Mesothelial cell of epicardium (in vitro differentiated cells): ENCODE measurements at regions not wholly inside any gene's neighbourhood (a gene's known extent, or its start where the extent isn't known, plus 50 kb on each side); places are given as distances from the start of the nearest gene placed in this dataset.

Experiments used
- DNase-seq, 2 experiments: peaks; one replicate each; pipeline ENCODE4 v3.0.0; 2021; ENCODE audit warnings: low spot score in 2 of 2; ENCODE audit not compliant: unreplicated experiment in 2 of 2
- H3K27ac Mint-ChIP-seq: 2 replicates; pipeline ENCODE4 v1.8.0; 2021; ENCODE audit warnings: mixed read lengths
- H3K27me3 Mint-ChIP-seq: 2 replicates; pipeline ENCODE4 v1.8.0; 2021; ENCODE audit warnings: low read depth, mixed read lengths
- H3K36me3 Mint-ChIP-seq: 2 replicates; pipeline ENCODE4 v1.8.0; 2021; ENCODE audit warnings: mixed read lengths
- H3K4me1 Mint-ChIP-seq: 2 replicates; pipeline ENCODE4 v1.8.0; 2021; ENCODE audit warnings: mixed read lengths
- H3K4me3 Mint-ChIP-seq: 2 replicates; pipeline ENCODE4 v1.8.0; 2021; ENCODE audit warnings: mild to moderate bottlenecking, moderate library complexity, mixed read lengths
- H3K9me3 Mint-ChIP-seq: 2 replicates; pipeline ENCODE4 v1.8.0; 2021; ENCODE audit warnings: mixed read lengths
- TF ChIP-seq, protein P1 (sequence below): fragments of 200-600 bp; sonication (generic); IDR thresholded peaks from one replicate; pipeline ENCODE4 v1.5.0; 2021; ENCODE audit warnings: antibody characterized with exemption; ENCODE audit not compliant: unreplicated experiment

DNA sequence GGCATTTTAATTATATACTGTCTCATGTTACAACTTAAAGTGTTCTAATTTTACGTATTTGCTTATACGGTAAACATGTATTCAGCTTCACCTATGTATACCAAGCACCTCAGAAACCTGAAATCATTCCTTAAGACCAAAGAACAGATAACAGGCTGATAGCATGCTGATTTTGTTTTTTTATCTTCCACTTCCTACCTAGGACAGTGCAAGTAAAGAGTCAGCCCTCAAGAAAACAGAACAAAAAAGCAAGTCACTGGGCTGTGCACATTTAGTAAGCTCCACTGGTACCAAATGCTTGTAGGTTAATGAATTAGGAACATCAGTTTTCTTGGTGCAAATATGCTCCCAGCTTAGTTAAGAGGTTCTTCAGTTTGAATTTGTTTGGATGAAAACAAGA, 611.3 kb downstream of the VRK1 start:
- Mint-ChIP-seq H3K36me3 (no peaks in the 10 kb centered on the region), H3K4me3 (no peak overlapping the region), H3K27me3 (peaks cover 18% of the 10 kb centered on the region), H3K27ac (no peak overlapping the region), H3K4me1 (peaks cover 11% of the 10 kb centered on the region), H3K9me3 (no peaks in the 10 kb centered on the region)
- DNase-seq = no peak
- TF ChIP-seq, protein P1, sequence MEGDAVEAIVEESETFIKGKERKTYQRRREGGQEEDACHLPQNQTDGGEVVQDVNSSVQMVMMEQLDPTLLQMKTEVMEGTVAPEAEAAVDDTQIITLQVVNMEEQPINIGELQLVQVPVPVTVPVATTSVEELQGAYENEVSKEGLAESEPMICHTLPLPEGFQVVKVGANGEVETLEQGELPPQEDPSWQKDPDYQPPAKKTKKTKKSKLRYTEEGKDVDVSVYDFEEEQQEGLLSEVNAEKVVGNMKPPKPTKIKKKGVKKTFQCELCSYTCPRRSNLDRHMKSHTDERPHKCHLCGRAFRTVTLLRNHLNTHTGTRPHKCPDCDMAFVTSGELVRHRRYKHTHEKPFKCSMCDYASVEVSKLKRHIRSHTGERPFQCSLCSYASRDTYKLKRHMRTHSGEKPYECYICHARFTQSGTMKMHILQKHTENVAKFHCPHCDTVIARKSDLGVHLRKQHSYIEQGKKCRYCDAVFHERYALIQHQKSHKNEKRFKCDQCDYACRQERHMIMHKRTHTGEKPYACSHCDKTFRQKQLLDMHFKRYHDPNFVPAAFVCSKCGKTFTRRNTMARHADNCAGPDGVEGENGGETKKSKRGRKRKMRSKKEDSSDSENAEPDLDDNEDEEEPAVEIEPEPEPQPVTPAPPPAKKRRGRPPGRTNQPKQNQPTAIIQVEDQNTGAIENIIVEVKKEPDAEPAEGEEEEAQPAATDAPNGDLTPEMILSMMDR = no peak

DNA sequence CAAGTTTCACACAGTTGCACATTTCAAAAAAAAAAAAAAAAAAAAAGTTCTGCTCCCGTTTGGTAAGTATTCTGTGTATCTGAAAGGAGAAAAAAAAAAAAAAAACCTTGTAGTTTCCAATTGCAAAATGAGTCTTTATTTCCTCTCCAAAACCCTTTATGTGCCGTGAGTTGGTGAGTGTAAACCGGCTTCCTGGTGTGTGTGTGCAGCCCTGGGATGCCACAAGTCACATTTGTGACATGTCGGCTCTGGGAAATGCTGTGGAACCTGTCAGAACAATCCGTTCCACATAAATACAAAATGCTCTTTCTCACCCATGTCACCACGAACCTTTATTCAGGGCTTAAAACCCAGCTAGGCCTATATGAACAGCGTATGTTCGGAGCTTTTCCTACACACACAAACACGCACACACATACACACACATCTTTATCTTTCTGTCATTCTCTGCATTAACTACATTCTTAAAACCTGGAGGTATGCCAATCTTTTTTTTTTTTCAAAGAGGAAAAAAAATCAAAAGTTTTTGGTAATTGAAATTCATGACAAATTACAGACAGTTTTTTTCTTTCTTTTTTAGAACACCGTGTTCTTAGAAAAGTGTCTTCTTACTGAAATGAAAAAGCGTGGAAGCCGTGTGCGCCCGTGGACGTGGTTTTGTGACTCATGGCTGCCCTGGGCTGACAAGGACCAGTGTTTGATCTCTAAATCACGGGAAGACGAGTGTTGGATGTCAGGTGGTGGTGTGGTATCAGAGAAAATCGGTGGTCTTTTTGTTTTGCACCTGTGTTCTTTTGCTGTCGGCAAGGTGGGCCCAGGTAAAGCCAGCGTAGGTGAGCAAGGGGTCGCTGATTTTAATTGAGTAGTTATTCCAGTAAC, 612.0 kb downstream of the VRK1 start:
- H3K9me3 Mint-ChIP-seq = no peaks in the 10 kb centered on the region
- peaks cover 16% of the 10 kb centered on the region for H3K27me3 Mint-ChIP-seq
- no peaks in the 10 kb centered on the region for H3K36me3 Mint-ChIP-seq
- no peak overlapping the region for H3K4me3 Mint-ChIP-seq
- H3K4me1 Mint-ChIP-seq = peaks cover 15% of the 10 kb centered on the region
- no peak overlapping the region for H3K27ac Mint-ChIP-seq
- DNase-seq = no peak
- TF ChIP-seq, protein P1 = no peak

DNA sequence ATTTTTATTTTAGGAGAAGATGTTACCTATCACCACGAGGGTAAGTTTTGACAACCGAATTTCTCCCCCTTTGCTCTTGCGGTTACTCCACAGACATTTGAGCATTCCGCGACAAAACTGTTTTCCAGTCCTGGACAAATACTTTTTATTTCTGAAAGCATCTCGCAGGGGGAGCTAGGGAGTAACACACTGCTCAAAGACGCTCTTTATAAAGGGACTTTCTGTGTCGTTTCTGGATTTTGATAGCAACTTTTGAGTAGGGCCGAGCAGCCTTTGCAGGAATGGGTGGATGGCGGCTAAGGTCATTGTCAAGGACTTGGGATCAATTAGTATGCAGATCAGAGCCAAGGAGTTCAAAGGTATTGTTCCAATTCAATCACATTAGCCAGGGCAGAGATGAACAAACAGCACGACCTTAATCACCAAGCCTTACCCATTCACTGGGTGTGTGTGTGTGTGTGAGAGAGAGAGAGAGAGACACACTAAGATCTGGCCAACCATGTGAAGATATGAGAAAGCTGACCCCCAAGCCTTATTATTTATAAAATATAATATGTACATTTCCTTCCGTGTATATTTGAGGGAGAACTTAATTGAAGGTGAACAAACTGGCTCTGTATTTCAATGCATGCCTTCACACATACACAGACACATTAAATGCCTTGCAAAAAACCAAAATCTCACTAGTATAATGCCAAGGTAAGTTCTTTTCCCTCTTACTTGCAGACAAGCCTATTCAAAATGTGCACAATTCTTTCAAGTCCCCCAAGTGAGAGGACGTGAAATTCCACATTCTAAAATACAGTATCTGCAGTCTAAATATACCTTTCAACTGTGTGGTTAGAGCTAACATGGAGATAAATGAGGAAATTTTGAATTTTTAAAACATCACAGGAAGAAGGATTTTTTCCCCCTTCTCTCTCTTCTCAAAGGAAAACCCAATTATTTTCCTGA, 613.8 kb downstream of the VRK1 start:
- no peaks in the 10 kb centered on the region for H3K9me3 Mint-ChIP-seq
- peaks cover 16% of the 10 kb centered on the region for H3K4me1 Mint-ChIP-seq
- H3K27me3 Mint-ChIP-seq = peaks cover 7% of the 10 kb centered on the region
- no peak for DNase-seq
- no peak overlapping the region for H3K4me3 Mint-ChIP-seq
- no peaks in the 10 kb centered on the region for H3K36me3 Mint-ChIP-seq
- TF ChIP-seq, protein P1 = no peak
- H3K27ac Mint-ChIP-seq = no peak overlapping the region

DNA sequence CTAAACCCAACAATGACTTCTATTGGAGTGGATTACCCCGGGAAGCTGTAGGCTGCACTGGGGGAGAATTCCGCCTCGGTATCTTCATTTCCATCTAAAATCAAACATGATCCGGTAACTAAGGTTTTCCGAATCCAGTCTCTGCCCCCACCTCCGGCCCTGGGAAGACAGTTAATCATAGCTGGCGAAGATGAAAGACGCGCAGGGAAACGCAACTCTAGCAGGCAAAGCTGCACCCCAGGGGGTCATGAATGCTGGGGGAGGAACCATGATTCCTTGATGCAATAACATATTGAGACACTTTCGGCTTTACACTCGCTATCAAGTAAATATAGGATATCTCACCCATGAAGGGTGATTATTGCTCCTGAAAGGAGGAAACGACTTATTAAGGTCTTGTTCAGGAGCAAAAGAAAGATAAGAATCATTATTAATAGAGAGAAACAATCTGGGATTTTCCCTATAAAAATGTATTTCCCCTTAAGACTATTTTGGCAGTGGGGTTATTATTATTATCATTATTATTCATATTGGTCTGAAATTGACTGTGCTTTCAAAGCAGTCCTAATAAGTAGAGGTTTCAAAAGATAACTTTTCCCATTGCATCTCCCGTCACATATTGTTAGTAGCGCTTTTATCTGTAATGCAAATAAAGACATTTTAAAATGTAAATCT, 614.9 kb downstream of the VRK1 start:
- Mint-ChIP-seq H3K27ac (no peak overlapping the region), H3K36me3 (no peaks in the 10 kb centered on the region), H3K9me3 (no peaks in the 10 kb centered on the region), H3K4me1 (peaks cover 16% of the 10 kb centered on the region), H3K4me3 (no peak overlapping the region), H3K27me3 (peaks cover 7% of the 10 kb centered on the region)
- TF ChIP-seq, protein P1 = no peak
- no peak for DNase-seq

DNA sequence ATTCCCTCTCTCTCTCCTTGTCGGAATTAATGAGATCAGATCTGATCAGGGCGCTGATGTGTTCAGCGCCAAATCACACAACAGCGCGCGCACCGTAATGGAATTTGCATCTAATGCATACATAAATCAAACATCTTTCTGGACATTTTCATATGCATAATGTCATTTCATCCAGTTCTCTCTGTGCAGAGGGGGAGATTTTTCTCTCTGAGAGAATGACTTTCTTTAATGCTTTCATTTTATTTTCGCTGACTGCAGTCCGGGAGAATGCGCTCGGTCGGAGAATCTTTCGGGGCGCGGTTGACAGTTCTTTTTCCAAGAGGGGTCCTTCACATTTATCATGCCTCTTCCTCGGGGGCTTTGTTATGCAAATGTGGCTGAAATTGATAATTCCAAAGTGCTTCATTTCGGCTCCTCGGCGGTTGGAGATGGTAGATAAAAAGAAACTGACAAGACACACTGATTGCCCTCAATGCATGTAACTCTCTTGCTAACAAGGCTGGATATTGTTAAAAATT, 615.9 kb downstream of the VRK1 start:
- TF ChIP-seq, protein P1 = no peak
- H3K27ac Mint-ChIP-seq = no peak overlapping the region
- H3K9me3 Mint-ChIP-seq = no peaks in the 10 kb centered on the region

More for the DNA sequence above, 615.9 kb downstream of the VRK1 start:
- no peak for DNase-seq
- H3K27me3 Mint-ChIP-seq = peaks cover 13% of the 10 kb centered on the region
- H3K36me3 Mint-ChIP-seq = no peaks in the 10 kb centered on the region
- H3K4me3 Mint-ChIP-seq = no peak overlapping the region
- peaks cover 16% of the 10 kb centered on the region for H3K4me1 Mint-ChIP-seq
